ENCODE measurements at regions not wholly inside any gene's neighbourhood (a gene's known extent, or its start where the extent isn't known, plus 50 kb on each side); places are given as distances from the start of the nearest gene placed in this dataset.

GRCh38 chr1:2968471-2968881, 52.8 kb upstream of the ACTRT2 start:
- Histone ChIP-seq H3K9me3 (ENCODE audit: control insufficient read depth, insufficient read depth, low read length) (no peaks in the 10 kb centered on the region), H3F3A (ENCODE audit: control insufficient read depth, insufficient read depth) (no peaks in the 10 kb centered on the region), H3K27me3 (ENCODE audit: control insufficient read depth, low read length) (no peaks in the 10 kb centered on the region), H3K4me1 (ENCODE audit: control insufficient read depth, low read length) (no peaks in the 10 kb centered on the region), H3K27ac (ENCODE audit: low read depth, low read length) (no peak overlapping the region), H3K9me2 (replicated peaks; ENCODE audit: control insufficient read depth, low read length) (no peaks in the 10 kb centered on the region), H3K79me2 (ENCODE audit: control insufficient read depth, low read length) (no peaks in the 10 kb centered on the region), H3K36me3 (ENCODE audit: control insufficient read depth, low read length) (no peaks in the 10 kb centered on the region), H4K20me1 (ENCODE audit: control insufficient read depth, insufficient read depth, low read depth, low read length) (no peaks in the 10 kb centered on the region), H3K4me2 (ENCODE audit: low read length) (no peak overlapping the region), H3K4me3 (ENCODE audit: low read length) (no peak overlapping the region)
- TF ChIP-seq CTCF (IDR thresholded peaks at IDR 0.05; ENCODE audit: low read depth, low read length, poor library complexity, severe bottlenecking) (no peak), EZH2phosphoT487 (IDR thresholded peaks at IDR 0.05; ENCODE audit: borderline replicate concordance, low read length) (no peak)

DNA sequence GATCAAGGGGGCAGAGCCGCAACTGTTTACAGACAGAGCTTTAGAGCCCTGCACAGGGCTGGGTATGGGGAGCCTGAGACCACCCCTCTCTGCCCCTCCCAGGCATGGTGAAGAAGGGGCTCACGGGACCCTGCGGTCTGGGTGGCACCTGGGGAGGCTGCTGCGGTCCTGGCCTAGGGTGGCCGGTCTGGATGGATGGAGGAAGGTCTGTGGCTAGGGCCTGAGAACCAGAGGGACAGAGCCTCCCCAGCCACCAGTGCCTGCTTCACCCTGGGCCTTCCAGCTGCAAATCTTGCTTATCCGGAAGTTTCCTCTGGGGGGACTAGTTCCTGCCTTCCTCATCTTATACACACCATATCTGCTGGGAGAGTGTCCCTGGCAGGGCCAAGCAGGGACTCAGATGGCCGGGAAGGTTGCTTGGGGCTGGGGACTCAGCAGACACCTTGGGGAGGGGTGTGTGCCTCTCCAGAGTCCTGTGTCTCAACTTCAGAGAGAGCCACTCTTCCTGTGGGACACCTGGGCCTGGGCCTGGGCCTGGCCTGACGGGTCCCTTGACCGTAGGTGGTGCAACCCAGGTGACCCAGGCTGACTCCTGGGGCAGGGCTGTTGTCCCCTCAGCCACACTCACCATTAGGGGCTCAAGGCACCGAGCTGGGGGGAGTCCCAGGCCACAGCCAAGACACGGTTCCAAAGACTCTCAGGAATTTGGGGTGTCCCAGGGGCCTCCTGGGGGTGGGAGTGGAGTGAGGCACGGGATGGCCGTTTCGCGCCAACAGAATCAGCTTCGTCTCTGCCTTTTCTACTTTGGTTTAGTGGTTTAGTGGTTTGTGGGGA, 52.0 kb upstream of the ACTRT2 start:
- H3K4me3 ChIP-seq (ENCODE audit: low read length) = no peak overlapping the region
- no peaks in the 10 kb centered on the region for H3K4me1 ChIP-seq (ENCODE audit: control insufficient read depth, low read length)
- H4K20me1 ChIP-seq (ENCODE audit: control insufficient read depth, insufficient read depth, low read depth, low read length) = no peaks in the 10 kb centered on the region
- no peaks in the 10 kb centered on the region for H3K79me2 ChIP-seq (ENCODE audit: control insufficient read depth, low read length)
- no peak overlapping the region for H3K4me2 ChIP-seq (ENCODE audit: low read length)
- H3K9me2 ChIP-seq (replicated peaks; ENCODE audit: control insufficient read depth, low read length) = no peaks in the 10 kb centered on the region
- H3K9me3 ChIP-seq (ENCODE audit: control insufficient read depth, insufficient read depth, low read length) = no peaks in the 10 kb centered on the region
- H3K27ac ChIP-seq (ENCODE audit: low read depth, low read length) = no peak overlapping the region
- no peaks in the 10 kb centered on the region for H3K36me3 ChIP-seq (ENCODE audit: control insufficient read depth, low read length)
- no peaks in the 10 kb centered on the region for H3K27me3 ChIP-seq (ENCODE audit: control insufficient read depth, low read length)
- TF ChIP-seq EZH2phosphoT487 (IDR thresholded peaks at IDR 0.05; ENCODE audit: borderline replicate concordance, low read length) (no peak), CTCF (IDR thresholded peaks at IDR 0.05; ENCODE audit: low read depth, low read length, poor library complexity, severe bottlenecking) (no peak)
- no peaks in the 10 kb centered on the region for H3F3A ChIP-seq (ENCODE audit: control insufficient read depth, insufficient read depth)

DNA sequence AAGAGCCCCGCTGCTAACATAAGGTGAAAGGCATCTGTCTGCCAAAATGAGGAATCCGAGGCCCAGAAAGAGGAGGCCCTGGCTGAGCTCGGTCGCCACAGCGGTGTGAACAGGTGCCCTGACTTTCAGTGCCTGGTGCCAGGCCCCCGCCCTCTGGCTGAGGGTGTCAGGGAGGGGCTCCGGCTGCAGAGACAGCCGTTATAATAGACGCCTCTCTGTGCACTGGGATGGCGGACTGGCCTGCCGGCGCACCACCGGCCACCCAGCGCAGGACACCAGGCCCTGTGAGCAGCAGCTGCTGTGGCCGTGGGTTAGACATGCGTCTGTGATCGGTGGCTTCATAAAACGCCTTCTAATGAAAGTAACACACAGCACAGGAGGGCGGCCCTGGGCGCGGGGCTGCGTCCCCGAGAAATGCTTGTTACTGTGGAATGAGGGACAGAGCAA, 51.4 kb upstream of the ACTRT2 start:
- H3K9me2 ChIP-seq (replicated peaks; ENCODE audit: control insufficient read depth, low read length) = no peaks in the 10 kb centered on the region
- H4K20me1 ChIP-seq (ENCODE audit: control insufficient read depth, insufficient read depth, low read depth, low read length) = no peaks in the 10 kb centered on the region
- no peaks in the 10 kb centered on the region for H3F3A ChIP-seq (ENCODE audit: control insufficient read depth, insufficient read depth)
- no peak overlapping the region for H3K27ac ChIP-seq (ENCODE audit: low read depth, low read length)
- H3K27me3 ChIP-seq (ENCODE audit: control insufficient read depth, low read length) = no peaks in the 10 kb centered on the region
- H3K4me3 ChIP-seq (ENCODE audit: low read length) = no peak overlapping the region
- H3K4me2 ChIP-seq (ENCODE audit: low read length) = no peak overlapping the region
- no peaks in the 10 kb centered on the region for H3K4me1 ChIP-seq (ENCODE audit: control insufficient read depth, low read length)
- no peak for TF ChIP-seq EZH2phosphoT487 (IDR thresholded peaks at IDR 0.05; ENCODE audit: borderline replicate concordance, low read length)
- H3K79me2 ChIP-seq (ENCODE audit: control insufficient read depth, low read length) = no peaks in the 10 kb centered on the region
- H3K9me3 ChIP-seq (ENCODE audit: control insufficient read depth, insufficient read depth, low read length) = no peaks in the 10 kb centered on the region
- H3K36me3 ChIP-seq (ENCODE audit: control insufficient read depth, low read length) = no peaks in the 10 kb centered on the region

DNA sequence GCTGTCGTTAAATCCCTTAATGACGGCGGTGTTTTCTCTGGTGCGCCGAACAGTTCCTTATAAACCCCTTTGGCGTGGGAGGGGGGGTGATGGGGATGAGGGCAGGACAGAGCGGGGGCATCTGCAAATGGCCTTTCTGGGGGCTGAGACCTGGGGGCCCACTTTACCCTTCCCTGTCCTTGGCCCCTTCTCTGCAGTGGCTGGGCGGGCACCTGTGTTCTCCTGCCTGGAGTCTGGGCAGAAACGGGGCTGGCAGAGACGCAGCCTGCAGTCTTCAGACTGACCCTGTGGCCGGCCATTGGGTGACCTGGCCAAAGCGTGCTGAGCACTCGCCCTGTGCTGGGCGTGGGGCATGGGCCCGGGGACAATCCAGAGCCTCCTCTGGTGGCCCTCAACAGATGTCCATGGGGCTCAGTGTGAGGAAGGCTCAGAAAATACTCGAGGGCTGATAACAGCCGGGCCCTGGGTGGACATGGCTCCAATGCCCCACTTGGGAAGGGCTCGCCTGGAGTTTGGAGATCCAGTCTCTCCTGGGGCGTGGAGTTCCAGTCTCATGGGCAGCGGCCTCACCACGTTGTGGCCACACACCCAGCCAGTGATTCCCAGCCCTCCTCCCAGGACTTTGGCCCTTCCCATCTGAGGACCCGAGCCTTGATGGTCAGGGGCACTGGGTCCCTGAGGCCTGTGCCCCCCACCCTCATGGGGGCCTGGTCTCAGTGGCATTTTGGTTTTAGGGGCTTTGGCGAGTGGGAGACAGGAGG, 50.8 kb upstream of the ACTRT2 start:
- no peak for TF ChIP-seq CTCF (IDR thresholded peaks at IDR 0.05; ENCODE audit: low read depth, low read length, poor library complexity, severe bottlenecking)
- no peak for TF ChIP-seq EZH2phosphoT487 (IDR thresholded peaks at IDR 0.05; ENCODE audit: borderline replicate concordance, low read length)
- H3K4me2 ChIP-seq (ENCODE audit: low read length) = no peak overlapping the region
- H3K9me3 ChIP-seq (ENCODE audit: control insufficient read depth, insufficient read depth, low read length) = no peaks in the 10 kb centered on the region

More for the DNA sequence above, 50.8 kb upstream of the ACTRT2 start:
- Histone ChIP-seq H3K4me3 (ENCODE audit: low read length) (no peak overlapping the region), H3K36me3 (ENCODE audit: control insufficient read depth, low read length) (no peaks in the 10 kb centered on the region), H4K20me1 (ENCODE audit: control insufficient read depth, insufficient read depth, low read depth, low read length) (no peaks in the 10 kb centered on the region), H3K79me2 (ENCODE audit: control insufficient read depth, low read length) (no peaks in the 10 kb centered on the region), H3K27me3 (ENCODE audit: control insufficient read depth, low read length) (no peaks in the 10 kb centered on the region), H3K27ac (ENCODE audit: low read depth, low read length) (no peak overlapping the region), H3K9me2 (replicated peaks; ENCODE audit: control insufficient read depth, low read length) (no peaks in the 10 kb centered on the region), H3F3A (ENCODE audit: control insufficient read depth, insufficient read depth) (no peaks in the 10 kb centered on the region), H3K4me1 (ENCODE audit: control insufficient read depth, low read length) (no peaks in the 10 kb centered on the region)

All from DOHH2 (cell line).